ENCODE measurements at regions not wholly inside any gene's neighbourhood (a gene's known extent, or its start where the extent isn't known, plus 50 kb on each side); places are given as distances from the start of the nearest gene placed in this dataset.

DNA sequence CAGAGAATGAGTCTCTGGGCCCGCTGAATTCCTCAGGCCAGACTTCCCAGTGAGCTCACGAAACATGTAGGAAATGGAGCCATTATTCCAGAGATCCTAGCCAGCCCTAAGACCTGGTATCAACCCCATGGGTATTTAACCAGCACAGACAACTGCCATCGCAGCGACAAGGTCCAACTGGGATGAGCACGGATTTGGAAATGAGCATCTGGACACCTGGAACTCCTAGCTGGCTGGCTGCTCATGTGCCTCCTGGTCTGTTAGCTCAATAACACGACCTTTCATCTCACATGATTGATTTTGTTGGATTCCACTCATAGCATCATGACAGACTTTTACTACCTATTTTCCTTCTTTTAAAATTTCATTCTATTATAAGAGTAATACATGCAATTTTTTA lies 51.0 kb downstream of the POU3F3 start:
- no peaks in the 10 kb centered on the region for H3K23me2 ChIP-seq (ENCODE audit: insufficient read length, low read depth, low read length, poor library complexity, severe bottlenecking)
- H4K8ac ChIP-seq (replicated peaks; ENCODE audit: insufficient read length, low read depth, low read length), result no peak overlapping the region
- no peak overlapping the region for H3T11ph ChIP-seq (ENCODE audit: low read length)
- WGBS (ENCODE audit: extremely low coverage, insufficient read length, low lambda C conversion rate), result no CpG with 5 or more reads among the region's 6 CpGs
- no peak overlapping the region for H3K18ac ChIP-seq (ENCODE audit: insufficient read length, low read depth, low read length)
- no peaks in the 10 kb centered on the region for H3K27me3 ChIP-seq (ENCODE audit: insufficient read depth, low read length)
- no peak overlapping the region for H4K5ac ChIP-seq (ENCODE audit: insufficient read length, low read depth, low read length)
- no peaks in the 10 kb centered on the region for H3K9me3 ChIP-seq (ENCODE audit: control insufficient read depth, low read depth, low read length)
- no peak overlapping the region for H2BK20ac ChIP-seq (ENCODE audit: low read depth, low read length, poor library complexity, severe bottlenecking)
- DNase-seq, result no peak
- no peak overlapping the region for H3K14ac ChIP-seq (ENCODE audit: insufficient read depth, low read length)
- Mint-ChIP-seq H3K4me1 (peaks cover 8 to 19% of the 10 kb centered on the region in 2 experiments), H3K9me3 (no peaks in the 10 kb centered on the region), H3K36me3 (ENCODE audit: insufficient read depth in 1 of 3, low read depth in 3 of 3) (no peaks in the 10 kb centered on the region), H3K27ac (no peak overlapping the region), H3K27me3 (ENCODE audit: low read depth) (peaks cover 2% of the 10 kb centered on the region; the same call in 1 of the 2 replicates), H3K4me3 (no peak overlapping the region)
- no peak overlapping the region for H3K23ac ChIP-seq (ENCODE audit: insufficient read length, low read depth, low read length)
- no peak overlapping the region for H2BK5ac ChIP-seq (ENCODE audit: insufficient read length, low read length)
- TF ChIP-seq, protein P1, sequence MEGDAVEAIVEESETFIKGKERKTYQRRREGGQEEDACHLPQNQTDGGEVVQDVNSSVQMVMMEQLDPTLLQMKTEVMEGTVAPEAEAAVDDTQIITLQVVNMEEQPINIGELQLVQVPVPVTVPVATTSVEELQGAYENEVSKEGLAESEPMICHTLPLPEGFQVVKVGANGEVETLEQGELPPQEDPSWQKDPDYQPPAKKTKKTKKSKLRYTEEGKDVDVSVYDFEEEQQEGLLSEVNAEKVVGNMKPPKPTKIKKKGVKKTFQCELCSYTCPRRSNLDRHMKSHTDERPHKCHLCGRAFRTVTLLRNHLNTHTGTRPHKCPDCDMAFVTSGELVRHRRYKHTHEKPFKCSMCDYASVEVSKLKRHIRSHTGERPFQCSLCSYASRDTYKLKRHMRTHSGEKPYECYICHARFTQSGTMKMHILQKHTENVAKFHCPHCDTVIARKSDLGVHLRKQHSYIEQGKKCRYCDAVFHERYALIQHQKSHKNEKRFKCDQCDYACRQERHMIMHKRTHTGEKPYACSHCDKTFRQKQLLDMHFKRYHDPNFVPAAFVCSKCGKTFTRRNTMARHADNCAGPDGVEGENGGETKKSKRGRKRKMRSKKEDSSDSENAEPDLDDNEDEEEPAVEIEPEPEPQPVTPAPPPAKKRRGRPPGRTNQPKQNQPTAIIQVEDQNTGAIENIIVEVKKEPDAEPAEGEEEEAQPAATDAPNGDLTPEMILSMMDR (conservative IDR thresholded peaks at IDR 0.05), result no peak
- H3K56ac ChIP-seq (ENCODE audit: insufficient read length, low read depth, low read length), result no peak overlapping the region
- no peak overlapping the region for H4K91ac ChIP-seq (ENCODE audit: insufficient read length, low read depth, low read length)
- no peak overlapping the region for H2BK120ac ChIP-seq (ENCODE audit: low read depth, low read length, poor library complexity, severe bottlenecking)
- no peaks in the 10 kb centered on the region for H4K20me1 ChIP-seq (ENCODE audit: control insufficient read depth, insufficient read depth, insufficient read length)
- H2BK12ac ChIP-seq (ENCODE audit: insufficient read length, low read depth, low read length), result no peak overlapping the region
- H2AFZ ChIP-seq (ENCODE audit: low read length), result no peak overlapping the region
- no peak overlapping the region for H3K9ac ChIP-seq (ENCODE audit: extremely low read depth, insufficient read length, low read length)
- no peak overlapping the region for H3K4me2 ChIP-seq (ENCODE audit: insufficient read depth, insufficient read length, low read length)
- no peak overlapping the region for H2BK15ac ChIP-seq (ENCODE audit: low read depth, low read length)
- peaks cover 2% of the 10 kb centered on the region; the same call in 1 of the 2 replicates for H3K4me1 ChIP-seq (ENCODE audit: insufficient read depth, low read length)
- H2AK5ac ChIP-seq (ENCODE audit: insufficient read length, low read length), result no peak overlapping the region
- no peaks in the 10 kb centered on the region for H3K79me2 ChIP-seq (ENCODE audit: insufficient read depth, low read length)
- no peak overlapping the region for H3K4ac ChIP-seq (ENCODE audit: low read depth, low read length)
- H3K79me1 ChIP-seq (ENCODE audit: insufficient read depth, low read depth, low read length, poor library complexity, severe bottlenecking), result no peaks in the 10 kb centered on the region
- H3K27ac ChIP-seq (ENCODE audit: insufficient read length, low read depth, low read length), result no peak overlapping the region
